Right lobe of liver (tissue), 4 donors: ENCODE measurements at regions not wholly inside any gene's neighbourhood (a gene's known extent, or its start where the extent isn't known, plus 50 kb on each side); places are given as distances from the start of the nearest gene placed in this dataset.

Source experiments
- CTCF ChIP-seq, 4 donors: fragments of 200-600 bp in 3 of 4; fragments of 450-650 bp in 1 of 4; IDR thresholded peaks; one replicate each; pipeline versions ENCODE4 v1.5.1 to v1.8.0; 2016 to 2022; ENCODE audit warnings: antibody characterized with exemption in 4 of 4, mild to moderate bottlenecking in 2 of 4
- POLR2A ChIP-seq: fragments of 450-650 bp; IDR thresholded peaks from one replicate; pipeline ENCODE4 v1.6.1; 2017; ENCODE audit warnings: antibody characterized with exemption, mild to moderate bottlenecking
- donor health status: DM: no; HTN: no; CAD: no.
- donor health status: DM: no; HTN: no; CAD: no.
- donor health status: DM: no; HTN: yes; CAD: no.

- TF ChIP-seq CTCF (IDR thresholded peaks at IDR 0.05) (no peak), POLR2A (no peak)
Observed at GRCh38 chr16:82282662-82283061, 112.6 kb upstream of the MPHOSPH6 start.
